HL-60 (cell line): ENCODE measurements at regions not wholly inside any gene's neighbourhood (a gene's known extent, or its start where the extent isn't known, plus 50 kb on each side); places are given as distances from the start of the nearest gene placed in this dataset.

ENCODE experiments used
- CTCF ChIP-seq: IDR thresholded peaks from one replicate; pipeline ENCODE4 v1.5.1; 2011; ENCODE audit warnings: low read length, control low read depth, inconsistent platforms; ENCODE audit not compliant: insufficient read depth
- POLR2AphosphoS5 ChIP-seq: IDR thresholded peaks from 2 replicates; pipeline ENCODE4 v1.6.1; 2012; ENCODE audit warnings: low read depth

GRCh38 chr10:65496541-65496940 lies 1429.3 kb upstream of the LRRTM3 start:
- TF ChIP-seq CTCF: no peak
- TF ChIP-seq POLR2AphosphoS5: no peak
